ENCODE measurements at regions not wholly inside any gene's neighbourhood (a gene's known extent, or its start where the extent isn't known, plus 50 kb on each side); places are given as distances from the start of the nearest gene placed in this dataset.
A peak's percentile ranks its signal among the peaks of the same experiment; 100 is the strongest.

DNA sequence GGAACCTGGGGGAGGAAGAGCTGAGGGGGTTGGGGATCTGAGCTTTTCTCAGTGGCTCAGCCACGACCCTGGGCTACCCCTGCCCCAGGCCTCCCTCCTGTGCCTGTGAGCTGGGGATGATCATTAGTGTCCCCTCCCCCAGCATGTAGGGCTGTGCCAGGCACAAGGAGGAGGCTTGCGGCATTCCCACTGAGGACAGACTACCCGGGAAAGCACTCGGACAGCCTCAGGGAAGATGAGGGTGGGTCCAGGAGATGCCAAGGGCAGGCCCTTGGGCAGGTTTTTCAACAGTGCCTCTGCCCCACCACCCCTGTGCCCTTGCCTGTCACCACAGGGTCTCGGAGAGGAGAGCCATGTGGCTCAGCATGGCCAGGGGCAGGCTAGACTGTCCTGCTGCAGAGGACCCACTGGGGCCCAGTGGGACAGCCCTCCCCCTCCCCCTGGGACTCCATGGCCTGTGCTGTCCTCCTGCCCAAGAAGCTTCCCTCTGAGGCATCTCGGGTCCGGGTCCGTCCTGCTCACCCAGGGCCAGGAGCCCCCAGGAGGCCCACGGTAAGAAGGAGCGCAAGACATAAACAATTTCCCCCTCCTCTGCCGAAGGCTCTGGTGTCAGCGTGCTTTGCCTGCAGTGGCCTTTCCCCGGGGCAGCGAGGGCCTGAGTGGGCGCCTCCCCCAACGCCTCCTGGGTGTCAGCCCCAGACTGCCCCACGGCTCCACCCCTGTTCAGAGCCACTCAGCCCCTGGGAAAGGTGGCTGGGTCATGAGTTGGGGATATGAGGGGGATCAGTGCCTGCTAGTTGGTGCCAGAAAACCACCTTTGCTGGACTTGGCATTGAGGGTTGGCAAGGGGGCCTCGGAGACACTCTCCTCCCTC lies 192.5 kb downstream of the GOLGA6L6 start (continued):
- TF ChIP-seq, protein P1, sequence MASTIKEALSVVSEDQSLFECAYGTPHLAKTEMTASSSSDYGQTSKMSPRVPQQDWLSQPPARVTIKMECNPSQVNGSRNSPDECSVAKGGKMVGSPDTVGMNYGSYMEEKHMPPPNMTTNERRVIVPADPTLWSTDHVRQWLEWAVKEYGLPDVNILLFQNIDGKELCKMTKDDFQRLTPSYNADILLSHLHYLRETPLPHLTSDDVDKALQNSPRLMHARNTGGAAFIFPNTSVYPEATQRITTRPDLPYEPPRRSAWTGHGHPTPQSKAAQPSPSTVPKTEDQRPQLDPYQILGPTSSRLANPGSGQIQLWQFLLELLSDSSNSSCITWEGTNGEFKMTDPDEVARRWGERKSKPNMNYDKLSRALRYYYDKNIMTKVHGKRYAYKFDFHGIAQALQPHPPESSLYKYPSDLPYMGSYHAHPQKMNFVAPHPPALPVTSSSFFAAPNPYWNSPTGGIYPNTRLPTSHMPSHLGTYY (CRISPR knock-in tag; IDR thresholded peaks at IDR 0.05), result no peak
- TF ChIP-seq, protein P2, sequence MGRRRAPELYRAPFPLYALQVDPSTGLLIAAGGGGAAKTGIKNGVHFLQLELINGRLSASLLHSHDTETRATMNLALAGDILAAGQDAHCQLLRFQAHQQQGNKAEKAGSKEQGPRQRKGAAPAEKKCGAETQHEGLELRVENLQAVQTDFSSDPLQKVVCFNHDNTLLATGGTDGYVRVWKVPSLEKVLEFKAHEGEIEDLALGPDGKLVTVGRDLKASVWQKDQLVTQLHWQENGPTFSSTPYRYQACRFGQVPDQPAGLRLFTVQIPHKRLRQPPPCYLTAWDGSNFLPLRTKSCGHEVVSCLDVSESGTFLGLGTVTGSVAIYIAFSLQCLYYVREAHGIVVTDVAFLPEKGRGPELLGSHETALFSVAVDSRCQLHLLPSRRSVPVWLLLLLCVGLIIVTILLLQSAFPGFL (CRISPR knock-in tag; IDR thresholded peaks at IDR 0.05; ENCODE audit: borderline replicate concordance), result no peak
- TF ChIP-seq HMGXB4 (CRISPR knock-in tag; IDR thresholded peaks at IDR 0.05) (no peak), ATF2 (CRISPR knock-in tag; IDR thresholded peaks at IDR 0.05; ENCODE audit: borderline replicate concordance, low read depth) (no peak), NFYB (CRISPR knock-in tag; conservative IDR thresholded peaks at IDR 0.05; ENCODE audit: low read depth) (no peak)

GRCh38 chr15:20348291-20348899 lies 193.2 kb downstream of the GOLGA6L6 start:
- H3K9me3 Mint-ChIP-seq, result peaks cover 32% of the 10 kb centered on the region
- TF ChIP-seq, protein P3, sequence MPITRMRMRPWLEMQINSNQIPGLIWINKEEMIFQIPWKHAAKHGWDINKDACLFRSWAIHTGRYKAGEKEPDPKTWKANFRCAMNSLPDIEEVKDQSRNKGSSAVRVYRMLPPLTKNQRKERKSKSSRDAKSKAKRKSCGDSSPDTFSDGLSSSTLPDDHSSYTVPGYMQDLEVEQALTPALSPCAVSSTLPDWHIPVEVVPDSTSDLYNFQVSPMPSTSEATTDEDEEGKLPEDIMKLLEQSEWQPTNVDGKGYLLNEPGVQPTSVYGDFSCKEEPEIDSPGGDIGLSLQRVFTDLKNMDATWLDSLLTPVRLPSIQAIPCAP (CRISPR knock-in tag; IDR thresholded peaks at IDR 0.05), result no peak
- no peak for TF ChIP-seq FOXK1 (CRISPR knock-in tag; IDR thresholded peaks at IDR 0.05)
- TF ChIP-seq, protein P4, sequence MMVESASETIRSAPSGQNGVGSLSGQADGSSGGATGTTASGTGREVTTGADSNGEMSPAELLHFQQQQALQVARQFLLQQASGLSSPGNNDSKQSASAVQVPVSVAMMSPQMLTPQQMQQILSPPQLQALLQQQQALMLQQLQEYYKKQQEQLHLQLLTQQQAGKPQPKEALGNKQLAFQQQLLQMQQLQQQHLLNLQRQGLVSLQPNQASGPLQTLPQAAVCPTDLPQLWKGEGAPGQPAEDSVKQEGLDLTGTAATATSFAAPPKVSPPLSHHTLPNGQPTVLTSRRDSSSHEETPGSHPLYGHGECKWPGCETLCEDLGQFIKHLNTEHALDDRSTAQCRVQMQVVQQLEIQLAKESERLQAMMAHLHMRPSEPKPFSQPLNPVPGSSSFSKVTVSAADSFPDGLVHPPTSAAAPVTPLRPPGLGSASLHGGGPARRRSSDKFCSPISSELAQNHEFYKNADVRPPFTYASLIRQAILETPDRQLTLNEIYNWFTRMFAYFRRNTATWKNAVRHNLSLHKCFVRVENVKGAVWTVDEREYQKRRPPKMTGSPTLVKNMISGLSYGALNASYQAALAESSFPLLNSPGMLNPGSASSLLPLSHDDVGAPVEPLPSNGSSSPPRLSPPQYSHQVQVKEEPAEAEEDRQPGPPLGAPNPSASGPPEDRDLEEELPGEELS (CRISPR knock-in tag; IDR thresholded peaks at IDR 0.05), result no peak
- H3K4me1 Mint-ChIP-seq, result no peaks in the 10 kb centered on the region
- H3K36me3 Mint-ChIP-seq, result no peaks in the 10 kb centered on the region; the same call in none of the 2 replicates
- no peak overlapping the region for H3K4me3 Mint-ChIP-seq
- ChIA-PET POLR2A (no interaction called here), CTCF (no interaction called here)
- peaks cover 22% of the 10 kb centered on the region for H3K27me3 Mint-ChIP-seq (ENCODE audit: low read depth)
- DNase-seq (ENCODE audit: low spot score) (no peak), ATAC-seq (no peak)
- no peak overlapping the region for H3K27ac Mint-ChIP-seq

DNA sequence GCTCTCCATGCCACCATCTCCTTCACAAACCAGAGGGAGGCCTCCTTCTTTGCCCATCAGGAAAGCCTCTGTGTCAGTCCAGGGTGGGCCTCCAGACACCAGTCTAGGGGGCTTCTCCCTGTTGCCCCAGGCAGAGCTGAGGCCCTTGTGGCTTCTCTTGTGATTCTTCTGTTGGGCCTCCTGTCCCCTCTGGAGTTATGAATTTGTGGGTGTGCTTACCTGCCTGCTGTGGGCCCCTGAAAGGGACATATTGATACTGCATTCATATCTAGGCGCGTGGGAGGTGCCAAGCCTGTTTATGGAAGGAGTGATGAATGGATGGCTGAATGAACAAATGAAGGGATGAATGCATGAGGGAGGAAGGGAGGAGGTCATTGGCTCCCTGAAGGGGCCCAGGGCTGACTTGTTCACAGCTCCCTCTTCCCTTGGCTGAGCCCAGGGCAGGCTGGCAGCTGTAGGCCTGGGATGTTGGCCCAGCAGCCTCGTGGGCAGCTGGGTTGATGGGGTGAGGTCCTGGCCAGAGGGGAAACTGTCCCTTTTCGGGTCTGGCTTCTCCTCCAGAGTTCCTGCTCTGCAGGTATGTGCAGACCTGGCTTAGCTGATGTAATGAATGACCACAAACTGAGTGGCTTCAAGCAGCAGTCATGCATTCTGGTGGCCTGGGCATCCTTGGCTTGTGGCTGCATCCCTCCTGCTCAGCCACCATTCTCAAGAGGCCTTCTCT lies 195.4 kb downstream of the GOLGA6L6 start:
- DNase-seq (ENCODE audit: low spot score) (peak; percentile 7), ATAC-seq (no peak)
- H3K27ac Mint-ChIP-seq, result no peak overlapping the region
- no peak overlapping the region for H3K4me3 Mint-ChIP-seq
- H3K4me1 Mint-ChIP-seq, result no peaks in the 10 kb centered on the region
- TF ChIP-seq, protein P3 (CRISPR knock-in tag; IDR thresholded peaks at IDR 0.05), result no peak
- TF ChIP-seq, protein P5, sequence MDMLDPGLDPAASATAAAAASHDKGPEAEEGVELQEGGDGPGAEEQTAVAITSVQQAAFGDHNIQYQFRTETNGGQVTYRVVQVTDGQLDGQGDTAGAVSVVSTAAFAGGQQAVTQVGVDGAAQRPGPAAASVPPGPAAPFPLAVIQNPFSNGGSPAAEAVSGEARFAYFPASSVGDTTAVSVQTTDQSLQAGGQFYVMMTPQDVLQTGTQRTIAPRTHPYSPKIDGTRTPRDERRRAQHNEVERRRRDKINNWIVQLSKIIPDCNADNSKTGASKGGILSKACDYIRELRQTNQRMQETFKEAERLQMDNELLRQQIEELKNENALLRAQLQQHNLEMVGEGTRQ (CRISPR knock-in tag; IDR thresholded peaks at IDR 0.05), result no peak
- TF ChIP-seq ZNF671 (CRISPR knock-in tag; IDR thresholded peaks at IDR 0.05), result no peak
- no peak for TF ChIP-seq ZNF232 (CRISPR knock-in tag; IDR thresholded peaks at IDR 0.05)
- no peak for TF ChIP-seq E2F5 (CRISPR knock-in tag; IDR thresholded peaks at IDR 0.05)
- TF ChIP-seq ZNF138 (CRISPR knock-in tag; conservative IDR thresholded peaks at IDR 0.05), result no peak
- no peak for TF ChIP-seq FOXK1 (CRISPR knock-in tag; IDR thresholded peaks at IDR 0.05)
- no peak for TF ChIP-seq ZNF423 (CRISPR knock-in tag; IDR thresholded peaks at IDR 0.05)
- TF ChIP-seq FOXP1 (CRISPR knock-in tag; IDR thresholded peaks at IDR 0.05; ENCODE audit: borderline replicate concordance), result no peak
- ChIA-PET CTCF (no interaction called here), POLR2A (no interaction called here)
- peaks cover 12% of the 10 kb centered on the region for H3K27me3 Mint-ChIP-seq (ENCODE audit: low read depth)
- peaks cover 17% of the 10 kb centered on the region for H3K9me3 Mint-ChIP-seq
- no peaks in the 10 kb centered on the region; the same call in none of the 2 replicates for H3K36me3 Mint-ChIP-seq
